ENCODE measurements at regions not wholly inside any gene's neighbourhood (a gene's known extent, or its start where the extent isn't known, plus 50 kb on each side); places are given as distances from the start of the nearest gene placed in this dataset.

GRCh38 chr18:75815767-75816166 is 388.3 kb upstream of the SMIM21 start:
- in situ Hi-C loops (cut with MboI; ENCODE audit: low sequenced_read_pairs) = no loop called here

DNA sequence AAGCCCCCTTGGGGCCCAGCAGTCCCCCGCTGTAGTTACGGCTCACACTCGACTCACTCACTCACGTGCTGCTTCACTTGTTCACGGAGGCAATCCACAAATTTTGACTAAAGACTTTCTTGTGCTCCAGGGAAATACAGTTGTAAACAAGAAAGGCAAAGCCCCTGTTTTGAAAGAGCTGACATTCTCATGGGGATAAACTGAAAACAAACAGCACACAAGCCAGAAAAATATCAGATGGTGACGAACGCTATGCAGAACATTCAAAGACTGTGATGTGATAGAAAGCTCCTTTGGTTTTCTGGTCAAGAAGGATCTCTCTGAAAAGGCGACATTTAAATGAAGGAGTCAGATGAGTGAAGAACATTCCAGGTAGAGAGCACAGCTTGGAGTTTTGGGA is 385.3 kb upstream of the SMIM21 start:
- in situ Hi-C loops (cut with MboI; ENCODE audit: low sequenced_read_pairs) = no loop called here

- in situ Hi-C loops (cut with MboI; ENCODE audit: low sequenced_read_pairs) = no loop called here
Observed at GRCh38 chr18:75810961-75811551, 383.6 kb upstream of the SMIM21 start.

- in situ Hi-C loops (cut with MboI; ENCODE audit: low sequenced_read_pairs) = no loop called here
Observed at GRCh38 chr18:75810516-75810915, 383.0 kb upstream of the SMIM21 start.

DNA sequence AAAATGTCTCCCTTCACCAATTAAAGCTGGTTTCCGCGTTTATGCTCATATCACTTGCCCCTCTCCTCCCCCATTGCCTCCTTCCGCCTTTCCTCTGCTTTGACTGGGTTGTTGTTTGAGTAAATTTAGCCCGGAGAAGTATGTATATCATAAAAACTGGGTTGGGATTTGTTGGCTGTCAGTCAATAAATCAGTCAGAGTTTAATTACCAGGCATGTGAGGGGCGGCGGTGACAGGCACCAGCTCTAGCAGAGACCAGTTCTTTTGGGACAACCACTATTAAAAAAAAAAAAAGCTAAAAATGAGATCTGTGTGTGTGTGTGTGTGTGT is 382.4 kb upstream of the SMIM21 start:
- in situ Hi-C loops (cut with MboI; ENCODE audit: low sequenced_read_pairs) = no loop called here

DNA sequence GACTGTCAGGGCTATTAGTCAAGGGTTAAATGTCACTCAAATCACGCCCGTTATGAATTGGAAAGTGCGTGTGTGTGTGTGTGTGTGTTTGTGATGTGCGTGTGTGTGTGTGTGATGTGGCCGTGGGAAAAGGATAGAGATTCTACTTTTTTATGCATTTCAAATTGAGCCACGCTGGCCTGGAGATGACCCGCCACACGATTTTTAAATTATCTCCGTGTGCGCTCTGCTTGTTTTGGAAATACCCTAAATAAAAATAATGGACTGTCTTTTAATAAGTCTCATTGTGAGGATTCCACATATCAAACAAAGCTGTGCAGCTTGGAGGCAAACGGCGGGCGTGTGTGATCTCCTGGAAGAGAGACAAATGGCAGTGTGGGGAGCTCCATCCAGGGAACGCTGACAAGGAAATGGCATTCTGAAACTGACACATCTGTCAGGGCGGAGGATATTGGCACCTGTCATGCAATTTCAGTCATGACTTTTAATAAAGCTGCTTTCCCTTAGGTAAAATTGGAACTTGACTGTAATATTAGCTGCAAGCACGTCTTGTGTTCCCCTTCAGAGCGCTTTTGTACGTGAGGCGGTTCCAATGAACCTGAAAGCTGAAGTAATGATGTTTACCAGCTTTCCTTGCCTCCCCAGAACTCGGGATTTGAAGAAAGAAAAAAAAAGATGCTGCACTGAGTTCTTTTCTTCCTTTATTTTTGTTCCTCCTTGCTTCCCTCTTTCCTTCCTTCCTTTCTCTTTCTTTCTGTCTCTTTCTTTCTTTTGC is 381.8 kb upstream of the SMIM21 start:
- in situ Hi-C loops (cut with MboI; ENCODE audit: low sequenced_read_pairs) = no loop called here

GRCh38 chr18:75805265-75805664 is 377.8 kb upstream of the SMIM21 start:
- in situ Hi-C loops (cut with MboI; ENCODE audit: low sequenced_read_pairs) = no loop called here

DNA sequence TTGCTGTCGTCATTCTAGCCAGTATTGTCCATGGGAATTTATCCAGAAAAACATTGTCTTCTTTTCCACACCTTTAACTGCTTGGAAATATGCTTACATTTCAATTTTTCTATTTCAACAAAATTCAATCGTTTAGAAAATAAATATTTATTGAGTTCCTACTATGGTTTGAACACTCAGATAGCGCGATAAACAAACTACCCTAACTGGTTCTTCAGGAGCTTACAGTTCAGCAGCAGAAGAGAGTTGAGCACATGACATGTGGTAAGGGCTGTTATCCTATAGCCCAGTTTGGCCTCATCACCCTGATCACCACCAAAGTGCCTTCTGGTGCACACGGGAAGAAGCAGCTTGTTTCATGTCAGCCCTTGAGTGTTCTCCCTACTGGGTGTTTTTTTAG is 375.2 kb upstream of the SMIM21 start:
- in situ Hi-C loops (cut with MboI; ENCODE audit: low sequenced_read_pairs) = no loop called here

DNA sequence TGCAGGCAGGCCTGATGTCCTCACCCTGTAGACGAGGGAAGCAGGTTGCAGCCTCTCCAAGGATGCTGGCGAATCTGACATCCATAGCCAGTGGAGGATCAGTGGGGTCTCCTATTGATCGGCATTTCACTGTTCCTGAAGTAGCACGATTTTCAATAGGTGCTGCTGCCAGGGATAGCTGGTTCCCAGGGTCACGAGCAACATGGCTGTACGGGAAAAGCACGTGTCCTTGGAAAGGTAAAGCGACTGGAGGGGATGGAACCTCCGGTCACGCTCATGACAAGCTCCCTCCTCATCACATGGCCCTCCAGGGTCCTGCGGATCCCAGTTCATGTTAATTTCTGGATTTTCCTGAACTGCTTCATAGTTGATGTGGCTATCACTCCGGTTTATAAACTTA is 373.7 kb upstream of the SMIM21 start:
- in situ Hi-C loops (cut with MboI; ENCODE audit: low sequenced_read_pairs) = no loop called here

DNA sequence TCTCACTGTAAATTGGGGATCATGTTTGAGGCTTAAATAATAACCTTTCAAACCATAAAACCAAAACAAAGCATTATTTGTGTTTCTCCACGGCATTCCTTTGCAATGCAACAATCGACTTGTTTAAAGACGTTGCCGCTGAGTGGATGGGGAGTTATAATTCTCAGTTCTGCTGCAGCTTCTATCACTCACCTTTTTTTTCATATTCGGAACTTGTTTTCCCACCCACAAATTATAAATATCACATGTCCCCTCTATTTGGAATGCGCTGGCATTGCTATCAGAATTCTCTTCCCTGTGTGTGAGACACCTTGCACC is 372.8 kb upstream of the SMIM21 start:
- in situ Hi-C loops (cut with MboI; ENCODE audit: low sequenced_read_pairs) = no loop called here

GRCh38 chr18:75799449-75800330 is 372.2 kb upstream of the SMIM21 start:
- in situ Hi-C loops (cut with MboI; ENCODE audit: low sequenced_read_pairs) = no loop called here

DNA sequence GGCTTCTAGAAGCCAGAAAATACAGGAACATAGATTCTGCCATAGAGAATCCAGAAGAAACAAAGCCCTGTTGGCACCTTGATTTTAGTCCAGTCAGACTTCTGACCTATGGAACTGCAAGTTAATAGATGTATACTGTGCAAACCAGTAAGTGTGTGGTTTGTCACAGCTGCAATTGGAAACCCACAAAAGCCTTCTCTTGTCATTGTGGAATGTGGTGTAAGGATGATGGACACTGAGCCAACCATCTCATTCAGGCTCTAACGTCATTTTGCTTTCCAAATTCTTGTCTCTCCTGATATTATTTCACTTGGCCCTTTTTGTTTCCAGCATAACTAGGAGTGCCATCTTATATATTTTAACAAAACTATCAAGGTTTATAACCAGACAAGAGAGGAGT is 369.5 kb upstream of the SMIM21 start:
- in situ Hi-C loops (cut with MboI; ENCODE audit: low sequenced_read_pairs) = no loop called here

DNA sequence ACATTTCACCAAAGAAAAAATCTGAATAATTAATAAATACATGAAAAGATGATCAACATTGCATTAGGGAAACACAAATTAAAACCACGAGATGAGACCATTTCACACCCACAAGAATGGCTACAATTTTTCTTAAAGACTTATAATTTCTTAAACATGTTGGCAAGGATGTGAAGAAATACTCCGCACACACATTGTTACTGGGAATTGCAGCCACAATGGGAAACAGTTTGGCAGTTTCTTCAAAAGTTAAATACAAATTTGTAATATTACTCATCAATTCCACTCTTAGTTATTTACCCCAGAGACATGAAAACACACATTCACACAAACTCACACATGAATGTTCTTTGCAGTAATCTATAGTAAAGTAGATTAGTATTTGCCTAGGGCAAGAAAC is 363.3 kb upstream of the SMIM21 start:
- in situ Hi-C loops (cut with MboI; ENCODE audit: low sequenced_read_pairs) = no loop called here

DNA sequence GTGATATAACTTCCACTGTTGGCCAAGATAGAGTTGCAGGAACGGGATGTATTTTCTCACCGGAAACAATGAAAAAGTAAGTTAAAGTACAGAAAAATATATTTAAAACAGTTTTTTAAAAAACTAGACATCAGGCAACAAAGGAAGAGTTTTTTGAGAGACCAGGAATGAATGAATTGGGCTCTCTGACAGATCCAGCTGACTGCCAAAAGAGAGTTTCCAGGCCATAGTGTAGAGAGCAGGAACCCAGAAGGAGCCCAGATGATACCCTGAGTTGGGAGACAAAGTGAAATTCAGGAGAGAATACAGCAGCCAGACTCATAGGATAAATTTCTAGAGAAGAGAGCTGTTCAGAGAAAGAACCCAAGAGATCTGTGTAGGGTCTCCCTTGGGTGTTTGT is 362.6 kb upstream of the SMIM21 start:
- in situ Hi-C loops (cut with MboI; ENCODE audit: low sequenced_read_pairs) = no loop called here

- in situ Hi-C loops (cut with MboI; ENCODE audit: low sequenced_read_pairs) = no loop called here
Observed at GRCh38 chr18:75785834-75786233, 358.3 kb upstream of the SMIM21 start.

- in situ Hi-C loops (cut with MboI; ENCODE audit: low sequenced_read_pairs) = no loop called here
Observed at GRCh38 chr18:75785206-75785605, 357.7 kb upstream of the SMIM21 start.

DNA sequence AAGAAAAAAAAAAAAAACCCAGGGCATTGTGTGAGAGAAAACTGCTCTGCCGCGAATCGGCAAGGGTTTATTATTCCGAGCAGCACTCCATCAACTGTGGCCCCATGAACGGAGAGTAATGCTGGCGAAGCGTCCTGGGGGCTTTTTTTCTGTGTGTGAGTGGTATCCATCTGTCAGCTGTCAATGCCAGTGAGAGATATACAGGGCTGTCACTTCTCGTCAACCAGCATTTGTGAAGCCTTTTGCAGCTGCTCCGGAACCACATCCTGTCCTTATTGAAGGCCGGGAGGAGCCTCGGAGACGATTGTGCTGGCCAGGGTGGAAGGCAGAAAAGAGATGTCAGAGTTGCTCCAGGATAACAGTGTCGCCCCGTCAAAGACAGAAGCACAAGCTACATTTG is 356.9 kb upstream of the SMIM21 start:
- in situ Hi-C loops (cut with MboI; ENCODE audit: low sequenced_read_pairs) = no loop called here

DNA sequence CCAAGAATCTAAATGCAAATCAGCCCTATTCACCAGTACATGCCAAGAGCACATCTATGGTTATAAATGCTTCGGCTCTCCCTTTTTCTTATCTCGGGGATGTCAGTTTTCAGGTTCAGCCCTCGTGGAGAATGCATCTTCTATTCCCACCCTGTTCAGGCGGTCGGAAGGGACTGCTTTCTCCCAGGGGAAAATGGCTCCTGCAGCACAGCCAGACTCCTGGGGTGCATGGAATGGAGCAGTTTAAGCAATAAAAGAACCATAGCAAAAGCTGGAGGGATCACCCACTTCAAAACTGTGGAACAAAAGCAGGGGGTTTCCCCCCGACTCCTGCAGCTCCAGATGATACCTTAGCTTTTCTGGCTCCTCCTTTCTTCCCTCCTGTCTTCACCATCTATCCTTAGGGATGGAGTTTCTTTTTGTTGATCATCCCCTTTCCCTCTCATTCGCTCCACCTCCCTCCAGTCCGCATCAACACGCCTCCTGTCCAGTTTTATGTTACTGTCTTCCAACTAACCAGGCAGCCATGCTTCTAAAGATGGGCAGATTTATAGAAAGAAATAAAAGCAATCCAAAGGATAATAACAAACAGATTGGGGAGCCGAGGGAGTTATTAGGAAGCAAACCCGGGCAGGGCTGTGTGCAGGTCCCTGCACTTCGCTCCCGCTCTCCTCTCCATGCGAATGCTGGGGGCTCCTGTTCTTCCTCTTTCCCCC is 356.2 kb upstream of the SMIM21 start:
- in situ Hi-C loops (cut with MboI; ENCODE audit: low sequenced_read_pairs) = no loop called here

- in situ Hi-C loops (cut with MboI; ENCODE audit: low sequenced_read_pairs) = no loop called here
Observed at GRCh38 chr18:75782826-75783225, 355.3 kb upstream of the SMIM21 start.

GRCh38 chr18:75782204-75782603 is 354.7 kb upstream of the SMIM21 start:
- in situ Hi-C loops (cut with MboI; ENCODE audit: low sequenced_read_pairs) = no loop called here

GRCh38 chr18:75779910-75780309 is 352.4 kb upstream of the SMIM21 start:
- in situ Hi-C loops (cut with MboI; ENCODE audit: low sequenced_read_pairs) = no loop called here

GRCh38 chr18:75779450-75779849 is 351.9 kb upstream of the SMIM21 start:
- in situ Hi-C loops (cut with MboI; ENCODE audit: low sequenced_read_pairs) = no loop called here

All from HL-60/S4 treated with retinoic acid at 250 ng/mL for 4 days and 3 days (cell line).